ENCODE measurements at regions not wholly inside any gene's neighbourhood (a gene's known extent, or its start where the extent isn't known, plus 50 kb on each side); places are given as distances from the start of the nearest gene placed in this dataset.
"Not testable (repeated sequence)": the region's sequence is repeated elsewhere in the genome, so short reads cannot be mapped to it uniquely, and the experiment has no call there.

- TF ChIP-seq CTCF (IDR thresholded peaks at IDR 0.05; ENCODE audit: unreplicated experiment), result no peak
- intact Hi-C loops (cut with micrococcal nuclease; ENCODE audit: unreplicated experiment), result loop anchor here (10.0 kb wide), 1 partner anchor 1791 kb away; no protein-coding TSS in a partner anchor
- peaks cover 3% of the 10 kb centered on the region for H3K9me3 Mint-ChIP-seq (ENCODE audit: low read depth, unreplicated experiment)
- no peaks in the 10 kb centered on the region for H3K4me1 Mint-ChIP-seq (ENCODE audit: low read depth, unreplicated experiment)
- CTCF ChIA-PET, result no interaction called here
- no peak overlapping the region for H3K27ac Mint-ChIP-seq (ENCODE audit: unreplicated experiment)
- no peak overlapping the region for H3K4me3 Mint-ChIP-seq (ENCODE audit: low read depth, unreplicated experiment)
- BruUV-seq (replicated peaks), result no TSS peak
- no peaks in the 10 kb centered on the region for H3K36me3 Mint-ChIP-seq (ENCODE audit: insufficient read depth, unreplicated experiment)
- H3K27me3 Mint-ChIP-seq (ENCODE audit: unreplicated experiment), result no peaks in the 10 kb centered on the region
- DNase-seq, result no peak
Measured at GRCh38 chr21:22796147-22796546, 1797.9 kb downstream of the NCAM2 start.

GRCh38 chr21:22804151-22804550, 1805.9 kb downstream of the NCAM2 start:
- H3K36me3 Mint-ChIP-seq (ENCODE audit: insufficient read depth, unreplicated experiment), result no peaks in the 10 kb centered on the region
- H3K9me3 Mint-ChIP-seq (ENCODE audit: low read depth, unreplicated experiment), result peaks cover 7% of the 10 kb centered on the region
- no peak for DNase-seq
- H3K4me3 Mint-ChIP-seq (ENCODE audit: low read depth, unreplicated experiment), result no peak overlapping the region
- no peaks in the 10 kb centered on the region for H3K4me1 Mint-ChIP-seq (ENCODE audit: low read depth, unreplicated experiment)
- H3K27me3 Mint-ChIP-seq (ENCODE audit: unreplicated experiment), result no peaks in the 10 kb centered on the region
- no peak for TF ChIP-seq CTCF (IDR thresholded peaks at IDR 0.05; ENCODE audit: unreplicated experiment)
- no TSS peak for BruUV-seq (replicated peaks)
- CTCF ChIA-PET, result no interaction called here
- no peak overlapping the region for H3K27ac Mint-ChIP-seq (ENCODE audit: unreplicated experiment)
- intact Hi-C loops (cut with micrococcal nuclease; ENCODE audit: unreplicated experiment), result no loop called here

GRCh38 chr21:22806278-22806677, 1808.1 kb downstream of the NCAM2 start:
- peaks cover 7% of the 10 kb centered on the region for H3K9me3 Mint-ChIP-seq (ENCODE audit: low read depth, unreplicated experiment)
- intact Hi-C loops (cut with micrococcal nuclease; ENCODE audit: unreplicated experiment), result no loop called here
- DNase-seq, result no peak
- TF ChIP-seq CTCF (IDR thresholded peaks at IDR 0.05; ENCODE audit: unreplicated experiment), result no peak
- no peaks in the 10 kb centered on the region for H3K4me1 Mint-ChIP-seq (ENCODE audit: low read depth, unreplicated experiment)
- no TSS peak for BruUV-seq (replicated peaks)
- H3K36me3 Mint-ChIP-seq (ENCODE audit: insufficient read depth, unreplicated experiment), result no peaks in the 10 kb centered on the region
- CTCF ChIA-PET, result no interaction called here
- no peak overlapping the region for H3K4me3 Mint-ChIP-seq (ENCODE audit: low read depth, unreplicated experiment)
- H3K27ac Mint-ChIP-seq (ENCODE audit: unreplicated experiment), result no peak overlapping the region
- no peaks in the 10 kb centered on the region for H3K27me3 Mint-ChIP-seq (ENCODE audit: unreplicated experiment)

GRCh38 chr21:22813201-22813600, 1815.0 kb downstream of the NCAM2 start:
- CTCF ChIA-PET, result no interaction called here
- no peak overlapping the region for H3K27ac Mint-ChIP-seq (ENCODE audit: unreplicated experiment)
- BruUV-seq (replicated peaks), result no TSS peak
- H3K4me1 Mint-ChIP-seq (ENCODE audit: low read depth, unreplicated experiment), result no peaks in the 10 kb centered on the region
- H3K9me3 Mint-ChIP-seq (ENCODE audit: low read depth, unreplicated experiment), result peaks cover 7% of the 10 kb centered on the region
- H3K4me3 Mint-ChIP-seq (ENCODE audit: low read depth, unreplicated experiment), result no peak overlapping the region
- no peaks in the 10 kb centered on the region for H3K36me3 Mint-ChIP-seq (ENCODE audit: insufficient read depth, unreplicated experiment)
- intact Hi-C loops (cut with micrococcal nuclease; ENCODE audit: unreplicated experiment), result no loop called here
- TF ChIP-seq CTCF (IDR thresholded peaks at IDR 0.05; ENCODE audit: unreplicated experiment), result no peak
- no peak for DNase-seq
- H3K27me3 Mint-ChIP-seq (ENCODE audit: unreplicated experiment), result no peaks in the 10 kb centered on the region

- DNase-seq; CTCF ChIA-PET; intact Hi-C loops (cut with micrococcal nuclease; ENCODE audit: unreplicated experiment); H3K36me3 Mint-ChIP-seq (ENCODE audit: insufficient read depth, unreplicated experiment); H3K27me3 Mint-ChIP-seq (ENCODE audit: unreplicated experiment); BruUV-seq (replicated peaks); H3K4me3 Mint-ChIP-seq (ENCODE audit: low read depth, unreplicated experiment); H3K4me1 Mint-ChIP-seq (ENCODE audit: low read depth, unreplicated experiment); H3K27ac Mint-ChIP-seq (ENCODE audit: unreplicated experiment): not testable (repeated sequence)
- peaks cover 13% of the 10 kb centered on the region for H3K9me3 Mint-ChIP-seq (ENCODE audit: low read depth, unreplicated experiment)
Measured at GRCh38 chr21:22818681-22819485, 1820.7 kb downstream of the NCAM2 start.

Measured in Calu3 (cell line).